PC-3 (cell line): ENCODE measurements at regions not wholly inside any gene's neighbourhood (a gene's known extent, or its start where the extent isn't known, plus 50 kb on each side); places are given as distances from the start of the nearest gene placed in this dataset.

Experiments used
- CTCF ChIP-seq: fragments of 300-600 bp; sonication (generic); conservative IDR thresholded peaks from 2 replicates; pipeline ENCODE4 v1.5.1; 2017; ENCODE audit warnings: antibody characterized with exemption, low read depth, mild to moderate bottlenecking, low read length
- EZH2 ChIP-seq: fragments of 300-600 bp; sonication (generic); IDR thresholded peaks from one replicate; pipeline ENCODE4 v1.6.1; 2017; ENCODE audit warnings: antibody characterized with exemption, mild to moderate bottlenecking, low read length; ENCODE audit not compliant: unreplicated experiment
- EZH2phosphoT487 ChIP-seq: fragments of 300-600 bp; sonication (generic); IDR thresholded peaks from 2 replicates; pipeline ENCODE4 v1.6.1; 2018; ENCODE audit warnings: mild to moderate bottlenecking, antibody characterized with exemption, low read length, borderline replicate concordance

DNA sequence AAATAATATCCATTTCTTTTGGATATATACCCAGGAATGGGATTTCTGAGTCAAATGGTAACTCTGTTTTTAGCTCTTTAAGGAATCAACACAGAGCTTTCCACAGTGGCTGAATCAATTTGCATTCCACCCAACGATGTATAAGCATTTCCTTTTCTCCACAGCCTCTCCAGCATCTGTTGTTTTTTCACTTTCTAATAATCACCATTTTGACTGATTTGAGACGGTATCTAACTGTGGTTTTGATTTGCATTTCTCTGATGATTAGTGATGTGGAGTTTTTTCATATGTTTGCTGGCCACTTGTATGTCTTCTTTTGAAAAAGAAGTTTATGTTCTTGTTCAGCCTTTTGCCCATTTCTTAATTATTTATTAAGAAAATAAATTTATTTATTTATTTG, 352.2 kb upstream of the OBI1 start:
- TF ChIP-seq CTCF (no peak), EZH2phosphoT487 (no peak), EZH2 (no peak)
